Left lung (tissue), 4 donors: ENCODE measurements at regions not wholly inside any gene's neighbourhood (a gene's known extent, or its start where the extent isn't known, plus 50 kb on each side); places are given as distances from the start of the nearest gene placed in this dataset.
A peak's percentile ranks its signal among the peaks of the same experiment; 100 is the strongest.

Experiments
- ATAC-seq: fragments of 200-7000 bp; cut with Tn5 transposase; one replicate; pipeline ENCODE4 v1.9.1; 2020; ENCODE audit warnings: moderate library complexity
- DNase-seq, 4 donors: peaks; one replicate each; pipeline ENCODE4 v3.0.0-alpha.2; 2013 to 2020
- H3K27ac ChIP-seq, 2 donors: fragments of 200-600 bp; sonication (generic) in 1 of 2; one replicate each; pipeline versions ENCODE4 v1.5.0 to v1.8.0; 2020 to 2021
- H3K27me3 ChIP-seq, 2 donors: fragments of 200-600 bp; sonication (generic) in 1 of 2; one replicate each; pipeline versions ENCODE4 v1.5.0 to v1.8.0; 2020 to 2021
- H3K36me3 ChIP-seq, 2 donors: fragments of 200-600 bp; sonication (generic) in 1 of 2; one replicate each; pipeline versions ENCODE4 v1.5.0 to v1.8.0; 2020 to 2021
- H3K4me1 ChIP-seq, 2 donors: fragments of 200-600 bp; one replicate each; pipeline ENCODE4 v1.8.0; 2021
- H3K4me3 ChIP-seq, 2 donors: fragments of 200-600 bp; sonication (generic) in 1 of 2; one replicate each; pipeline versions ENCODE4 v1.5.0 to v1.8.0; 2020 to 2021; ENCODE audit warnings: mild to moderate bottlenecking in 1 of 2
- H3K9me3 ChIP-seq, 2 donors: fragments of 200-600 bp; sonication (generic) in 1 of 2; one replicate each; pipeline versions ENCODE4 v1.5.0 to v1.8.0; 2020 to 2021
- intact Hi-C, 2 donors: fragments of 100-400 bp; cut with DNase I; formaldehyde crosslinking; loops; one replicate each; pipeline versions ENCODE4 v1.11.2 to v1.14.2; 2022
- TF ChIP-seq, protein P1 (sequence below), 2 donors: fragments of 200-600 bp; sonication (generic) in 1 of 2; IDR thresholded peaks; one replicate each; pipeline versions ENCODE4 v1.5.0 to v1.8.0; 2021; ENCODE audit warnings: antibody characterized with exemption in 2 of 2
- donor health status: DM: no; HTN: yes; CAD: no.
- donor health status: DM: no; HTN: no; CAD: no.

DNA sequence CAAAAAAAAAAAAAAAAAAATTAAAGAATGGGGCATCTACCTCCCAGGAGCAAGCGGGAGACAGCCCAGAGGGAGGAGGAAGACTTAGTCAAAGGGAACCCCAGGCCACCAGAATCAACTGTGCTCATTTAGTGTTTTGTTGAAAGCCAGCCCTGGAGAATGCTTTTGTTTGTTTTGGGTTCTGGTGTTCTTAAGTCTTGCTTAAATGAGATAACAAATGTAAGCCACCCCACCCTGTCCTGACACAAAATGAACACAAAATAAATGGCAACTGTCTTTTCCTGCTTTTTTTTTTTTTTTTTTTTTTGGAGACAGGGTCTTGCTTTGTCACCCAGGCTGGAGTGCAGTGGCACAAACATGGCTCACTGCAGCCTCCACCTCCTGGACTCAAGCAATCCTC lies 165.0 kb upstream of the JARID2 start:
- no peaks in the 10 kb centered on the region for H3K27me3 ChIP-seq
- intact Hi-C loops: no loop called here
- no peak for ATAC-seq
- H3K36me3 ChIP-seq: no peaks in the 10 kb centered on the region
- H3K9me3 ChIP-seq: no peaks in the 10 kb centered on the region
- TF ChIP-seq, protein P1, sequence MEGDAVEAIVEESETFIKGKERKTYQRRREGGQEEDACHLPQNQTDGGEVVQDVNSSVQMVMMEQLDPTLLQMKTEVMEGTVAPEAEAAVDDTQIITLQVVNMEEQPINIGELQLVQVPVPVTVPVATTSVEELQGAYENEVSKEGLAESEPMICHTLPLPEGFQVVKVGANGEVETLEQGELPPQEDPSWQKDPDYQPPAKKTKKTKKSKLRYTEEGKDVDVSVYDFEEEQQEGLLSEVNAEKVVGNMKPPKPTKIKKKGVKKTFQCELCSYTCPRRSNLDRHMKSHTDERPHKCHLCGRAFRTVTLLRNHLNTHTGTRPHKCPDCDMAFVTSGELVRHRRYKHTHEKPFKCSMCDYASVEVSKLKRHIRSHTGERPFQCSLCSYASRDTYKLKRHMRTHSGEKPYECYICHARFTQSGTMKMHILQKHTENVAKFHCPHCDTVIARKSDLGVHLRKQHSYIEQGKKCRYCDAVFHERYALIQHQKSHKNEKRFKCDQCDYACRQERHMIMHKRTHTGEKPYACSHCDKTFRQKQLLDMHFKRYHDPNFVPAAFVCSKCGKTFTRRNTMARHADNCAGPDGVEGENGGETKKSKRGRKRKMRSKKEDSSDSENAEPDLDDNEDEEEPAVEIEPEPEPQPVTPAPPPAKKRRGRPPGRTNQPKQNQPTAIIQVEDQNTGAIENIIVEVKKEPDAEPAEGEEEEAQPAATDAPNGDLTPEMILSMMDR (IDR thresholded peaks at IDR 0.05): no peak
- H3K4me3 ChIP-seq: no peak overlapping the region
- DNase-seq: no peak
- H3K4me1 ChIP-seq: peaks cover 0 to 14% of the 10 kb centered on the region in 2 donors
- H3K27ac ChIP-seq: no peak overlapping the region

- no peak for ATAC-seq
- no peak overlapping the region for H3K4me3 ChIP-seq
- TF ChIP-seq, protein P1 (IDR thresholded peaks at IDR 0.05): no peak
- no peak for DNase-seq
- intact Hi-C loops: no loop called here
- H3K27ac ChIP-seq: no peak overlapping the region
- H3K27me3 ChIP-seq: no peaks in the 10 kb centered on the region
- no peaks in the 10 kb centered on the region for H3K9me3 ChIP-seq
- peaks cover 0 to 19% of the 10 kb centered on the region in 2 donors for H3K4me1 ChIP-seq
- H3K36me3 ChIP-seq: no peaks in the 10 kb centered on the region
Observed at GRCh38 chr6:15081447-15081846, 164.4 kb upstream of the JARID2 start.

- DNase-seq (no peak), ATAC-seq (no peak)
- TF ChIP-seq, protein P1 (IDR thresholded peaks at IDR 0.05): no peak
- Histone ChIP-seq H3K36me3 (no peaks in the 10 kb centered on the region), H3K4me3 (no peak overlapping the region), H3K9me3 (no peaks in the 10 kb centered on the region), H3K27me3 (no peaks in the 10 kb centered on the region), H3K27ac (no peak overlapping the region), H3K4me1 (peaks cover 0 to 31% of the 10 kb centered on the region in 2 donors)
- intact Hi-C loops: no loop called here
Observed at GRCh38 chr6:15082708-15083107, 163.2 kb upstream of the JARID2 start.

DNA sequence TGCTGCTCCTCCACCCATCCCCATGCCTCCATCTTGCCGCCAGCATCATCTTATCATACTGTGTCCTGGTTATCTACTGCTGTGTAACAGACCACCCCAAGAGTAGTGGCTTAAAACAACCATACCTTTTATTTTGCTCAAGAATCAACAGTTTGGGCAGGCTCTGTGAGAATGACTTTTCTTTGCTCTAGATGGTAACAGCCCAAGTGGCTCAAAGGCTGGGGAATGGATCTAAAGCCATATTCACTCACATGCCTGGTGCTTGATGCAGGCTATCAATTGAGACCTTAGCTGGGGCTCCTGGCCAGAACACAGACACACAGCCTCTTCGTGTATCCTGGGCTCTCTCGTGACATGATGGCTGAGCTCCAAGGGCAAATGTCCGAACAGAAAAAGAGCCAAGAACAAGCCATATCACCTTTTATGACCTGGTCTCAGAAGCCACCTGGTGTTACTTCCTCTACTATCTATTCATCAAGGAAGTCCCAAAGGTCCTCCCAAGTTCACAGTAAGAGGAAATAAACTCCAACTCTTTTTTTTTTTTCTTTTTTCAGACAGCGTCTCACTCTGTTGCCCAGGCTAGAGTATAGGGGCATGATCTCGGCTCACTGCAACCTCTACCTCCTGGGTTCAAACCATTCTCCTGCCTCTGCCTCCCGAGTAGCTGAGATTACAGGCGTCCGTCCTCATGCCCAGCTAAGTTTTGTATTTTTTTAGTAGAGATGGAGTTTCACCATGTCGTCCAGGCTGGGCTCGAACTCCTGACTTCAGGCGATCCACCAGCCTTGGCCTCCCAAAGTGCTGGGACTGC lies 159.3 kb upstream of the JARID2 start:
- Histone ChIP-seq H3K4me1 (peaks cover 0 to 58% of the 10 kb centered on the region in 2 donors), H3K36me3 (no peaks in the 10 kb centered on the region), H3K27me3 (no peaks in the 10 kb centered on the region), H3K27ac (peak overlapping the region in 1 of 2 donors; percentile 3), H3K4me3 (no peak overlapping the region), H3K9me3 (no peaks in the 10 kb centered on the region)
- intact Hi-C loops: no loop called here
- ATAC-seq (no peak), DNase-seq (no peak)
- TF ChIP-seq, protein P1 (IDR thresholded peaks at IDR 0.05): no peak

DNA sequence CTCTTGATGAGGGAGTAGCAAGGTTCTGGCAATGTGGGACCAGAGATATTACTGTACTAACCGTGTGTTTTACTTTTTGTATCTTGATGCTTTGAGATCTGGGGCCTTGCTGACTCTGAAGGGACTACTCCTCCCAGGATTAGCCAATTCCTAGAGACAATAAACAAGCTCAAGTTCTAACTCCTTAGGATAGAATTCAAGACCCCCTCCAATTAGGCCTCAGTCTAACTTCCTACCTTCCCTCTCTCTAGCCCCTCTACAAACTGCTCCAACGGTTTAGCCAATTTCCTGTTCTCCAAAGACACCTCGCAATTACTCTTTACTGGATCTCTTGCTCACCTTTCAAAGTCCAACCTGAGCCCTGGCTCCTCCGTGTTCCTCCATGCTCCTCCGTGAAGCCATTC lies 158.7 kb upstream of the JARID2 start:
- Histone ChIP-seq H3K36me3 (no peaks in the 10 kb centered on the region), H3K27me3 (no peaks in the 10 kb centered on the region), H3K4me1 (peaks cover 0 to 64% of the 10 kb centered on the region in 2 donors), H3K4me3 (no peak overlapping the region), H3K9me3 (no peaks in the 10 kb centered on the region), H3K27ac (peak overlapping the region in 1 of 2 donors; percentile 3)
- intact Hi-C loops: no loop called here
- TF ChIP-seq, protein P1 (IDR thresholded peaks at IDR 0.05): no peak
- no peak for ATAC-seq
- DNase-seq: no peak
